Activated T-helper 9 cell treated with anti-CD3 and anti-CD28 coated beads, Interleukin-2, amount 50 U/mL, for 16 hours (primary cell): ENCODE measurements at regions not wholly inside any gene's neighbourhood (a gene's known extent, or its start where the extent isn't known, plus 50 kb on each side); places are given as distances from the start of the nearest gene placed in this dataset.
"Not testable (repeated sequence)": the region's sequence is repeated elsewhere in the genome, so short reads cannot be mapped to it uniquely, and the experiment has no call there.

Experiments
- DNase-seq: peaks from one replicate; pipeline ENCODE4 v3.0.0-alpha.2; 2020; ENCODE audit warnings: low read depth

DNA sequence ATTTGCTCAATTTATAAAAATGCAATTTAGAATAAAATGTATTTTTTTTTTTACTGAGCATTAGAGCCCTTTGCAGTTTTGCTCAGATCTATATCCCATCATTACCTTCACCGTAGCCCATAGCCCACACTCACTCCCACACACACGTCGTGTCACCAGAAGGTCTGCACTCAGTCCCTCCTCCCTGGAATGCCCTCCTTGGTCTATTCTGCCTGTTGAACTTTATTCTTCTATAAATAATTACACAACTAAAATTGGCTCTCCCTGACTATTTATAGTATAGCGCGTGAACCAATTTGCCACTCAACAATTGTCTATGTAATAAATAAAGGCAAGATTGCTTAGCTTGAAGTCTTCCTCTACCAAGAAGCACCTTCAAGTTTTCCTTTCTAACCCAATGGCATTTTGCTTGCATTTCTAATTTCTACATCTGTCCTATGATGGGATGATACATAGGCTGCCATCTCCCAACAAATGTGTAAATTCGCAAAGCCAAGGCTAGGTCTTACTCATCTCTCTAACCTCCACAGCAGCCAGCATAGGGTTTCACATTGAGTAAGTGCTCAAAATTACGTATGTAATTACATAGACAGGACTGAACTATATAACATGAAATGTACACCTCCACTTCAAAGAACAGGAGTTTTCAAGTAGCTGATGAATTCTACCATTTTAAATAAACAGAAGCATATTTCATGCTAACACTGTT is 172.0 kb upstream of the HES1 start:
- no peak for DNase-seq

DNA sequence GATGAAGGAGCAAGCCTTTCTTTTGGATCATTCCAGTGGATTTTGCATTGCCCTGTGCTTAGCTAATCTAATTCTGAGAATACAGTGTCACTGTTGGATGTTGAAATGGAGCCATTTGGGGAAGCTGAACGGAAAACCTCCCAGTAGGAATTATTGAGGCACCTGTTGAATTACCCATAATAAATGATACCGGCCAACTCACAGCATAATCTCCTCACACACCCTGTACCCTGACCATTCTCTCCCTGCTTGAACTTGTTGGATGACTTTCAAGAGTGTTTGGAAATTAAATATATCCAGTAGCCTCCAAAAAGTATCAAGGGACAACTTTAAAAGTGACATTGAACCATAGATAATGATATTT is 171.4 kb upstream of the HES1 start:
- DNase-seq, result no peak

DNA sequence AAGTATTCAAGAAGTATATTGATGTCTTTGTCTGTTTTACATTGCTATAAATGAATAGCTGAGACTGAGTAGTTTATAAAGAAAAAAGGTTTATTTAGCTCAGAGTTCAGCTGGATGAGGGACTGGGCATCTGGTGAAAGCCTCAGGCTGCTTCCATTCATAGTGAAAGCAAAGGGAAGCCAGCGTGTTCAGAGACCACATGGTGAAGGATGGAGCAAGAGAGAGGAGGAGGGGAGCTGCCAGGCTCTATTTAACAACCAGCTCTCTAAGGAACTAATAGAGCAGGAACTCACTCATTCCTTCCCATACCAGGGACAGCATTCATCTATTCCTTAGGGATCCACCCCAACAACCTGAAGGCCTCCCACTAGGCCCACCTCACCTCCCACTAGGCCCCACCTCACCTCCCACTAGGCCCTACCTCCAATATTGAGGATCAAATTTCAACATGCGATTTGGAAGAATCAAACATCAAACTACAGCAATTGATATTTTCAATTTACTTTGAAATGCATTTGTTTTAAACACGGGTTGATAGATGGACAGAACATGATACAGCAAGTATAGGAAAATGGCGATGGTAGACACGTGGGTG is 167.5 kb upstream of the HES1 start:
- DNase-seq, result no peak

DNA sequence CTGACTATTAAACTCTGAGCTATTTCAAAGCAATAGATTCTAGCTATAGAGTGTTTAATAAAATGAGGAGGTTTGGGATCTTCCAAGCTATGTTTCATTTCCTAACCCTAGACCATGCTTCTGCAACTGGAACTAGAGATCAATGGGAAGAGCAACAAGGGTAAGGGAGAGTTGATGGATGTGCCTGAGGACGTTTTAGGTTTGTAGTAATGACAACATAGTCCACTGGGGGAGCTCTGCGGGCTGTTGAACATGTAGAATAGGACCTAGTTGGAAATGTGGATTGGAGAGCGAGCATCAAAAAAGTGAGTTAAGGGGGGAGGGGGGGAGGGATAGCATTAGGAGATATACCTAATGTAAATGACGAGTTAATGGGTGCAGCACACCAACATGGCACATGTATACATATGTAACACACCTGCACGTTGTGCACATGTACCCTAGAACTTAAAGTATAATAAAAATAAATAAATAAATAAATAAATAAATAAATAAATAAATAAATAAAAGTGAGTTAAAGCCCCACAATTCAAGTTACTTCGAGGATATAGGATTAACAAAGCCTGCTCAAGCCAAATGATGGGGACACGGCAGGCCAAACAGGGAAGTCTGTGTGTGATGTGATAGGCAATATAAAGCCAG is 165.7 kb upstream of the HES1 start:
- not testable (repeated sequence) for DNase-seq

DNA sequence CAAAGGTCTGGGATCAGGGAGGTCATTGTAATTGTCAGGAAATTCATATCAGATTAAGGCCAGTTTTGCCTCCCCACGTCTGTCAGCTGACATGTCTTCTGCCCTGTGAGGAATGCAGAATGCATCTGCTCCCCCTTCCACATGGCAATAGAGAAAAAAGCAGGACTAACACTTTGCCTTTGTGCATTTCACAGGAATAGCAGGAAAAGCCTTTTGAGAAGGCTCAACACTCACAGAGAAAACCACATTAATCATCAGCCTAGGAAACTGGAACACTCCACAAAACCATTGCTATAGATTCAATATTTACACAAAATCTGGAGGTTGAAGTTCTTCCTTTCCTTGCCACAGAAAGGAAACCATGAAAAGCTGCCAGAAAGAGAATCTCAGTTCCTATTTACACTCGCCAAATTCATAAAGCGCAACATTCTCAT is 165.2 kb upstream of the HES1 start:
- DNase-seq, result no peak

DNA sequence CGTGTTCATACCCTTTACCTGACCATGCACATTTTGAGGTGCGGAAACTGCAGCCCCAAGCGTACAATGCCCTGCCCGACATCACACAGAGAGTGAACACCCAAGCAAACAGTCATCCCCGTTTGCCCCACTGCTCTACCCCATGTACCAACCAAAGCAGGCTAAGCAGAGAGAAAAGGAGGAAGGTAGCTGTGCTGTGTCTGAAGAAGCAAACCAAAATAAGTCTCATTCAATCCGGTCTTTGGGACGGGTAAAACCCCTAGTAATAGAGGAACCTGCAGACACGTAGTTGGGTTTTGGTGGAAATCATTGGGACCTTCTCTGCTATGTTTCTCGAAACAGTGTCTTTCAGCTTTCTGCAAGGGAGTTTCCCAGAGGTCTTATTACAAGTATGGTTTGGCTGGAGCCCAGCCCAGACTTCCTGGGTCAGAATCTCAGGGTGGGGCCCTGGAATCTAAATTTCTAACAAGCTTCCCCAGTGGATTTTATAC is 164.6 kb upstream of the HES1 start:
- DNase-seq, result no peak

DNA sequence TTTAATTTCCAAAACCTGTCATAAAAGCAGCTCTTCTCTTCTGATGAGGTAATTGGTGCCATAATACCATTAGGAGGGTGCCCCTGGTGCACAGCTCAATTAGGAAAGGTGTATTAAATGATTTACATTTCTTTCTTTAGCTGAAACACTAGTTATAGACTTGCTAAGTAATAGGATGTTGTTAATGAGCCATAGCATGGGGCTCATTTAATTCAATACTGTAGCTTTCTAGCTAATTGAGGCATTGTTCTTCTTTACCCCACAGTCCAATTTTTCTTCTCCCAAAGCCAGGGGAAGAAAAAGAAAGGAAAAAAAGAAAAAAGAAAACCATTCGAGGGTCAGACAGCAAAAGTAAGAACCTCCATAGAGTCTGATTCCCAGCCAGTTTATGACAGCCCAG is 164.0 kb upstream of the HES1 start:
- DNase-seq, result no peak

DNA sequence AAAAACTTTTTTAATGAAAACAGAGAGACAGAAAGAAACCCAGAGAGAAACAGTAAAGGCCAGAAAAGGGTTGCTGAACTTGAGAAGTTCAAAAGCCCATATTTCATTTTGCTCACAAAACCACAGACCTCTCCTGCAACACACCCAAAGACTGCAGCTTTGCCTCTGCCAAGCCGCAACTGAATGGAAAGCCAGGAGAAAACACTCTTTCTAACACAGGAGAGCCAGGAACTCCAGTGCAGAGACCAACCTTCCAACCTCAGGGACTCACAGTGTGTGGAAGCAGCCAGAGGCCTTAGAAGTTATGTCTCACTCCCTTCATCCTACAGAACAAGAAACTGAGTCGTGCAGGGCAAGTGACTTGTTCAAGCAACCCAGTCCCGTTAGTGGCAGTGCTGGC is 163.1 kb upstream of the HES1 start:
- DNase-seq, result no peak

DNA sequence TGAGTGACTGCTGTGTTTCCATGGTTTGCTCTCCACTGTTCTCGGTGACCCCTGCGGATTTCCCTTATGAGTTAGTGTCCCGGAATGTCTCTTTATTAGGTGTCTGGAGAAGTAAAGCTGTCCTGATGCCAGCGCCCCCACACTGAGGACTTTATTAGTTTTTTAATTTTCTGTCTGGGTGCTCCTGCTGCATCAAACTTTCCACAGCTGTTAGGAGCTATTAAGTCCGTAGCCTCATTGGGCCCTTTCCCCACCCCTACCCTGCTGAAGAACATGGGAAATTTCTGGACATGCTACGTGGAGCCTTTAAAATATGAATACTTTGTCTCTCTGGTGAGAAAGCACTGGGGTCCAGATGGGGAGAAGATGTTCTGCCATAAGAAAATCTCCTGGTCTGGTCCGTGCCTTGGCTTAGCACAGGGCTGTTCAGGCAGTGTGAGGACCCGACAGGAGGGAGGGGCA is 161.7 kb upstream of the HES1 start:
- DNase-seq, result no peak

DNA sequence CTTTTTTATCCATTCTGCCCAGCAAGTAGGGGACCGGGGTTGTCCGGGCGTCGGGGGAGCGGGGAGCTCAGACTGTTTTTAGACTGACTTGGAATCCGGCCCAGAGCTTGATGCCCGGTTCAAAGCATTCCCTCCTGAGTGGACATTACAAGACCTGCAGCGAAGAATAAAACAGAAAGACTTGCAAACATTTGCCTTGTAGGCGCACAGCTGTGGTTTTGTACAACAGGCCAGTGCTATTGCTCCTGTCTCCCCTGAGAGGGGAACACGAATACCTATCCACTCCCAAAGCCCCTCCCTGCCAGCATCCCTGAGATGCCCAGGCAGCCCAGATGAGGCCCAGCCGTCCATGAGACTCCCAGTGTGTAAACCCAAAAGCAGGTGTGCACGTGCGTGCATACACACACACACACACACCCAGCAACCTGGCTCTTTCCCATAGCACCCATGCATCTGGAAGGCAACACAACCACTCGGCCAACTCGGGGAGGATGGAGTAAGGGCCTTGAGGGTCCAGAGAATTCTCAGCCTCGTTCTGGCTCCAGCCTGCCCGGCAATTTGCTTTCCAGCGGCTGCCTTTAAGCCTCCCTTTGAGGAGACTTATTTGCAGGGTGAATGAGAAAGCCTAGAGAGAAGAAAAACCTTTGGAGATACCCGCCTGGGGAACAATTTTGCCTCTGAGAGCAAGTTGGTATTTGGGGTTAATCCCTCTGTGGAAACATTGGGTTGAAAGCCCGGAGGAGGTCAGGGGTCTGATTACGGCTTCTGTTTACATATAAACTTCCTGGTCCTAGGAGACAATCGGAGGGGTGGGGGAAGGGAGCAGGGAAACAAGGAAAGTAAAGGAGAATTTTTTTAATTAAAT is 161.0 kb upstream of the HES1 start:
- no peak for DNase-seq

DNA sequence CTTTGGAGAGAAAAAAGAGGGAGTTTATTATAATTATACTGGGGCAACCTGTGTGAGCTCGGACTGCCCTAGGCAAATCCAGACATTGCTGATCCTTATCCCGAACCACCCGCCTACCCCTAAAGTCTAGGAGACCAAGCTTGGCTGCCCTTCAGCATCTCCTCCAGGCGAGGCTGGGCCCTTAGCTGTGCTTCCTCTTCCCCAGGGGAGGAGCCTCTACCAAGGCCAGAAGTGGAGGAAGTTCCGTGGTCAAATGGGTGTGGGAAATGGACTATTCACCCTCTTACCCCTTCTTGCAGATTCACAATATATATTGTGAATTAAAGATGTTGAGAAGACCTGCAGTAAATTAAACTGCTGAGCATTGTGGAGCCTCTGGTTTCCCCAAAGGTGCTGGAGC is 158.3 kb upstream of the HES1 start:
- DNase-seq, result no peak

DNA sequence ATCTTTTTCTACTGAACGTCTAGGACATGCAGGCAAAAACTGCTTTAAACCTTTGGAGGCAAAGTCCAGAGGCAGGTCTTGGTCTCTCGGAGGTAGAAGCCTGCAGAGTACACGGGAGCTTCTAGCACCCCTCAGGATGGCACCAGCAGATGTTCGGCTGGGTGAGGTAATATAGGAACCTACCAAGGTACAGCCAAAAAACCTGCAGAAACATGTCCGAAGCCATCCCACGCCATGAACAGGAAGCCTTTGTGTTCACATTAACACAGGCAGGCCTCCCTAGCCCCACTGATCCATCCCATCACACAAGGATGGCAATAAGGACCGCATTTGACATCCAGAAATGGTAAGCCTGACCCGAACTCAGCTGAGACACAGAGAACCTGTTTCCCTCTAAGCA is 157.9 kb upstream of the HES1 start:
- no peak for DNase-seq

DNA sequence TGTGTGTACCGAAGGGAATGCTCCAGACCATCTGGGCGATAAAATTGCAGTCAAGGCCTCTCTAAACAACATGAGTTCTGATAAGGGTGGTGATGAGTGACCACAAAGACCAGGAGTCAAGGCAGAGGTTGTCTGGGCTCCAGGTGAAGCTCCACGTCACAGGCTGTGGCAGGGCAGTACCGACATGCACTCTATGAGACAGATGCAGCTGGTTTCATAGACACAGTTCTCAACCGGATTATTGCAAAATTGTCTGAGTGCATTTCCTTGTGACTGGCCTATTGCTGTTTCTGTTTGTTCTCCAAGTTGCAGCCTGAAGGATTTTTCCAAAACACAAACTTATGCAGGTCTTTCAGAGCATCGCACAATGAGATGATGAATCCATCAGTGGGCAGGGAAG is 157.5 kb upstream of the HES1 start:
- no peak for DNase-seq

DNA sequence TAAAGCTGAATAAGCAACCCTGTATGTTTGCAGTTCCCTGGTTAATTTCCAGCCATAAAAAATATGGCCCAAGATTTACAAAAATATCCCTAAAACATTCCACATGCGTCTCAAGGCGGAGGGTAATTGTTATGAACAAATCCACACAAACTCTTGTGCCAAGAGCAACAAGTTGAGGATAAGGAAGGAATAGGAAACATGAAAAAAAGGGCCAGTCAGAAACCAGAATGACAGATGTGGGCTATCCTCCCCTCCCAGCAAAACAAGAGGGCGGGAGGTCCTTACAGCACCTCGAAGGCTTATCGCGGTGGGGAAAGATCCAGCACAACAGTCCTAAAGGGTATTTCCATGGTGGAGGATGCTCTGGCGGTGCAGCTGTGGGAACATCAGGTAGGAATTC is 155.6 kb upstream of the HES1 start:
- no peak for DNase-seq

DNA sequence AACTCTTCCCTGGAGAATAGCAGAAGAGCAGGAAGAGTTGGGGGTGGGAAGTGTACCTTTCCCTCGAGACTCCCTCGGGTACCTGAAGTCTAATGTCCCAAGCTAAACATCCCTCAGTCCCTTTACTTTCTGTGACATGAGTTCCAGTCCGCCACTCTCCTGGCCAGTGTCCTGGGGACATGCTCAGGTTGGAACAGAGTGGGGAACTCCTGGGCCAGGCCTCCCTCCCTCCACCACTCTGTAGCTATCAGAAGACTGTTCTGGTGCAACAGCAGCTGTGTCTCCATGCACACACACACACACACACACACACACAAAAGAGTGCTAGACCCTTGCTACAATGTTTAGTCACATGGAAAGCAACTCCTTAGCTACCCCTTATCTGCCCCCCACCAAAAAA is 155.0 kb upstream of the HES1 start:
- DNase-seq, result no peak

DNA sequence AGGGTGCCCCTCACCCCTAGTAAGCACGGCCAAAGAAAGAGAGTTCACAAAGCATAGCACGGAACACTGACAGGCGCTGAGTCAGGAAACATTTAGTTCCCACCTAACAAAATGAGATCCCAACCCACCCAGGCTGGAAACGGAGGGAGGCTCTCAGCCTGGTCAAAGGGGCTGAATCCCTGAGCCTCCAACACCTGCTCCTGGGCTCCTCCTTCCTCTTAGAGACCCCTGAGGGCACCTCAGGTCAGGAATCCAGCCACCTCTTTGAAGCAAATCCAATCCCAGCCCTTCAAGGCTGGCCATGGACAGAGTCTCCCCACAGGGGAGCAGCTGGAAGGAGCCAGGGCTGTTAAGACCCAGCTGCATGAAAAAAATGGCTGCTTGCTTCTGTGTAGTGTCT is 154.4 kb upstream of the HES1 start:
- no peak for DNase-seq

DNA sequence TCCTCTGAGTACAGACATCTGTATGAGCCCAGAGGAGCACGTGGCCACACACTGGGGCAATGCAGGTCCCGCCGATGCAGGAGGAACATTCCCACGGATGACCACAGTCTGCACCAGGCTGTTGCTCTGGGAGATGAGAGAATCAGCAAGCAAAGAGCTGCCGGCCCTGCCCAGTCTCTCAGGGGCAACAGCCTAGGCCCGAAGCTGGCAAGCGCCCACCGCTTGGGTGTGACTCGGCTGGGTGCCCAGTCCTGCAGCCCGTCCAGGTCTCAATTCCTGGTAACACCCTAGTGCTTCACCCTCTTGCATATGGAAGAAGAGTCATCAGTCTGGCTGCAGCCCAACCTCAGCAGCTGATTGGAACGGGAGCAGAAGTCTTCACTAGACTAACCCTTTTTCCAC is 153.7 kb upstream of the HES1 start:
- DNase-seq, result no peak

DNA sequence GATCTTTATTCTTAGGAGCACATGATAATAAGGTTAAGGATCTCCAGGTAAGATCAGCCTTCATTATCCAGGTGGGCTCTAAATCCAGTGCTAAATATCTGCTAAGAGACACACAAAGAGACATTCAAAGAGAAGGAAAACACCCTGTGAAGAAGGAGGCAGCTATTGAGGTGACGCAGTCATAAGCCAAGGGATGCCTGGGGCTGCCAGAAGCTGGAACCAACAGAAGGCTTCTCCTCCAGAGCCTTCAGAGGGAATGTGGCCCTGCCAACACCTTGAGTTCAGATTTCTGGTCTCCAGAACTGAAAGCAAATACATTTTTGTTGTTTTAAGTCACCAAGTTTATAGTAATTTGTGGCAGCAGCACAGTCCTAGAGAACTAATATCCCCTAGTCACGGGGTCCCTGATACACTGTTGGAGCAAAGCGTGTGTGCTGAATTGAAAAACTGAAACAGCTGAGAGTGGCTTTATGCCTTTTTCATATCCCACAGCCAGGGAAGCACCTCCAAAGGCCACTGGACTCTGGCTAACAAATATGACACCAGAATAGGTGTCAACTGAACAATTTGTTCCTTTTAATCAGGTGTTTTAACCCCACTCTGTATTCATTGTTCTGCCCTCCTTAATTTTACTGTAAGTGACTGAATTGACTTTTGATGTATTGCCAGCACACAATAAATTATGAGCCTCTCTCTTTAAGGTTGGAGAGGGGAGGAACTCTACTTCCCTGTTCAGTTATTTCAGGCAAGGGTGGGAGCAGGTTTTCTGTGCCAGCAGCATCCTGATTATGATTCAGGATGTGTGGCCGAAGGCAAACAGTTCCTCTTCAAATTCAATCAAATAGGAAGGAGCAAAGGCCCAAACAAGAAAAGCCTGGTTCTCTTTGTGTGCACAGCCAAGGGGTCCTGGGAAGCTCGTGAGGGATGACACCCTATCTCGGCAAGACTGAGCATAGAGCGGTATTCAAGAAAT is 151.8 kb upstream of the HES1 start:
- DNase-seq, result no peak

DNA sequence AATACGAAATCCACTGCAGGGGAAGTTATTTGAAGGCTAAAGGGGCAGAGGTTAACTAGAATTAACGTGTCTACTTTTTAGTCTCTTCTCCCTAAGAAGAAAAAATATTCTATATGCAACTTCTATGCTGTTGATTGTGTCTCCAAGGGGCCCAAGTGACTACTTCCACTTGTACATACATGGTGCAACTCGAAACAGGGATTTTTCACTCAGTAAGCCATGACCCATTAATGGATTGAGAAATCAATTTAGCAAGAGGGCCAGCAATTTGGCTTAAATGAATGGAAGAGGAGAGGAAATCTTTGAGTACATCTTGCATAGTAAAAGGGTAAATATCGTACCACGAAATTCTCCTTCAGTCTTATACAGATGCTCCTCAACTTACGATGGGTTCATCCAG is 151.1 kb upstream of the HES1 start:
- DNase-seq, result no peak

DNA sequence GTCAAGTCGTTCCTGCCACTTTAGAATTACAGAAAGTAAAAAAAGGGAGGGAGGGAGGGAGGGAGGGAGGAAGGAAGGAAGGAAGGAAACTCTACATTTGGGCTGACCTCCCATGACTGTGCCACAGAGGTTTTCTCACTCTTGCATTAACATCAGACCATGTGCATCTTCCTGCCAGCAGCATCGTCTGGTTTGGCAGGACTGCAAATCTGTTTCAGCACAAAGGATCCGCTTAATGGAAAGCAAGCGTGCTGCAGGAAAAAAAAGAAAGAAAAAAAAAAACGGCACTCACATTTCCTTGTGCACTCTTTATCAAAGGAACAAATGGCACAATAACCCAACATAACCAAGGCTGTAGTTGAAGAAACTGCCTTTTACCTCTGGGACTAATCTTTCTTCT is 148.8 kb upstream of the HES1 start:
- DNase-seq, result no peak

DNA sequence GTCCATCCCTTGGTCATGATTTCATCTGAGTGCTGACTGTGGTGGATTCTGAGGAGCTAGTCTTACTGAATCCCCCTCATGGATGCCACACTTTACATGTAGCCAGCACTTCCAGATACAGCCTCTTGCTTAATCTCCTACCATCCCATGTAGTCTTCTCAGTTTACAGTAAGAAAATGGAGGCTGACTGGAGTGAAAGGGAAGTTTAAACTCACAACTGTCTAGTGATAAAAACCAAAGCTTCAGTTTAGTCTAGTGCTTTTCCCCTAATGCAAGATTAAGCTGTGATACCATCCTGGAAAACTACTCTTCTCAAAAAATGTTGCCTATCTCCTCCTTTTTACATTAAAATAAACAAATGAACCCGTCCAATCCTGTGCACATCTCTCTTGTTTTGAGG is 146.8 kb upstream of the HES1 start:
- DNase-seq, result no peak
